MCF 10A (cell line): ENCODE measurements at regions not wholly inside any gene's neighbourhood (a gene's known extent, or its start where the extent isn't known, plus 50 kb on each side); places are given as distances from the start of the nearest gene placed in this dataset.

ENCODE experiments used
- BruUV-seq: library from RNA; stranded (reverse); fragments of 400-500 nt; replicated peaks from 2 replicates; lab custom pipeline; 2021; lab: Mats Ljungman, UMichigan
- CTCF ChIA-PET: fragments of 300-600 bp; sonication (Branson Sonifier 250); formaldehyde crosslinking; extraction: SDS; loops from one replicate; lab custom pipeline; 2021; ENCODE audit warnings: antibody characterized with exemption, inconsistent platforms; lab: Yijun Ruan, JAX
- POLR2A ChIA-PET: fragments of 300-600, 350-650 bp; sonication (Branson Sonifier 250); formaldehyde crosslinking; extraction: SDS; loops from one replicate; lab custom pipeline; 2020; ENCODE audit warnings: antibody characterized with exemption, inconsistent platforms; lab: Yijun Ruan, JAX
- DNase-seq: peaks from one replicate; pipeline ENCODE4 v3.0.0-alpha.2; 2018; ENCODE audit not compliant: unreplicated experiment
- H3K27ac Mint-ChIP-seq: one replicate; pipeline ENCODE4 v1.8.0; 2022; ENCODE audit warnings: mild to moderate bottlenecking, low read depth, mixed read lengths; ENCODE audit not compliant: unreplicated experiment
- H3K27me3 Mint-ChIP-seq: one replicate; pipeline ENCODE4 v1.8.0; 2022; ENCODE audit warnings: mixed read lengths; ENCODE audit not compliant: insufficient read depth, unreplicated experiment
- H3K36me3 Mint-ChIP-seq: one replicate; pipeline ENCODE4 v1.8.0; 2022; ENCODE audit warnings: mild to moderate bottlenecking, moderate library complexity, mixed read lengths; ENCODE audit not compliant: insufficient read depth, unreplicated experiment
- H3K4me1 Mint-ChIP-seq: one replicate; pipeline ENCODE4 v1.8.0; 2022; ENCODE audit warnings: mixed read lengths; ENCODE audit not compliant: insufficient read depth, unreplicated experiment
- H3K4me3 Mint-ChIP-seq: one replicate; pipeline ENCODE4 v1.8.0; 2022; ENCODE audit warnings: mild to moderate bottlenecking, moderate library complexity, mixed read lengths; ENCODE audit not compliant: unreplicated experiment
- H3K9me3 Mint-ChIP-seq: one replicate; pipeline ENCODE4 v1.8.0; 2022; ENCODE audit warnings: mixed read lengths; ENCODE audit not compliant: unreplicated experiment
- intact Hi-C: fragments of 100-400 bp; cut with micrococcal nuclease; formaldehyde crosslinking; loops from 2 replicates; pipeline ENCODE4 v1.14.1; 2022
- TF ChIP-seq, protein P1 (sequence below): fragments of 200-600 bp; IDR thresholded peaks from one replicate; pipeline ENCODE4 v1.8.0; 2022; ENCODE audit warnings: antibody characterized with exemption, mild to moderate bottlenecking; ENCODE audit not compliant: unreplicated experiment

DNA sequence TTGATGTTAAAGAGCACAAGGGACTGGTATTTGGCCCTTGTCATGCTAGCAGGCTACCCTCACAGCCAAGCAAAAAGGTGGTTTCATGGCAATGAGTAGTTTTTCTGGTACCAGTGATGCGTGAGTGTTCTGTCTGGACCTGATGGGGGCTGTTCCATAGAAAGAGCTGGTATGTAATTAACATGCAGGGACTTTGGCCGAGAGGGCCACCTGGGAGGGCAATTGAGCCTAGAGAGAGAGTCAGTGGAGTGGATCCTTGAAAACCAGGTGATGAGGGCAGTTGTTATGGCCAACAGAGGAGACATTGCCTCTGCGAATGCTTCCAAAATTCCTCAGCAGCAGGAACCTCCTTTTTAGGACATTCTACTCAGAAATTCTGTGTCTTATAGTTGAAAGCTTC lies 383.3 kb downstream of the PSAT1 start:
- TF ChIP-seq, protein P1, sequence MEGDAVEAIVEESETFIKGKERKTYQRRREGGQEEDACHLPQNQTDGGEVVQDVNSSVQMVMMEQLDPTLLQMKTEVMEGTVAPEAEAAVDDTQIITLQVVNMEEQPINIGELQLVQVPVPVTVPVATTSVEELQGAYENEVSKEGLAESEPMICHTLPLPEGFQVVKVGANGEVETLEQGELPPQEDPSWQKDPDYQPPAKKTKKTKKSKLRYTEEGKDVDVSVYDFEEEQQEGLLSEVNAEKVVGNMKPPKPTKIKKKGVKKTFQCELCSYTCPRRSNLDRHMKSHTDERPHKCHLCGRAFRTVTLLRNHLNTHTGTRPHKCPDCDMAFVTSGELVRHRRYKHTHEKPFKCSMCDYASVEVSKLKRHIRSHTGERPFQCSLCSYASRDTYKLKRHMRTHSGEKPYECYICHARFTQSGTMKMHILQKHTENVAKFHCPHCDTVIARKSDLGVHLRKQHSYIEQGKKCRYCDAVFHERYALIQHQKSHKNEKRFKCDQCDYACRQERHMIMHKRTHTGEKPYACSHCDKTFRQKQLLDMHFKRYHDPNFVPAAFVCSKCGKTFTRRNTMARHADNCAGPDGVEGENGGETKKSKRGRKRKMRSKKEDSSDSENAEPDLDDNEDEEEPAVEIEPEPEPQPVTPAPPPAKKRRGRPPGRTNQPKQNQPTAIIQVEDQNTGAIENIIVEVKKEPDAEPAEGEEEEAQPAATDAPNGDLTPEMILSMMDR: no peak
- intact Hi-C loops: no loop called here
- no peaks in the 10 kb centered on the region for H3K4me1 Mint-ChIP-seq
- H3K36me3 Mint-ChIP-seq: no peaks in the 10 kb centered on the region
- H3K27ac Mint-ChIP-seq: no peak overlapping the region
- ChIA-PET POLR2A (no interaction called here), CTCF (no interaction called here)
- no peak for DNase-seq
- H3K4me3 Mint-ChIP-seq: no peak overlapping the region
- BruUV-seq: no TSS peak
- H3K27me3 Mint-ChIP-seq: no peaks in the 10 kb centered on the region
- H3K9me3 Mint-ChIP-seq: no peaks in the 10 kb centered on the region

DNA sequence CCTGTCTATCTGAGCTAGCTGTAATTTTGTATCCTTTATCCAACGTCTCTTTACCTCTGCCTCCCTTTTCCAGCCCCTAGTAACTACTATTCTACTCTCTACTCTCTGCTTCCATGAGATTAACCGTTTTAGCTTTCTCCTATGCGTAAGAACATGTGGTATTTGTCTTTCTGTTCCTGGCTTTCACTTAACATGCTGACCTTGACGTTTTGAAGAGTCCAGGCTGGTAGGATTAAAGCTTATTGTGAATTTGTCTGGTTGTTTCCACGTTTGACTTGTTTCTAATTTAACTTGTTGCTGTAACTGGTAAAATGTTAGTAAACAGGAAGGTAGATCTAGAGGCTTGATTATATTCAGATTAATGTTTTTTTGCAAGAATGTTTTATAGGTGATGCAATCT lies 385.3 kb downstream of the PSAT1 start:
- BruUV-seq: no TSS peak
- no peak overlapping the region for H3K27ac Mint-ChIP-seq
- H3K4me1 Mint-ChIP-seq: no peaks in the 10 kb centered on the region
- TF ChIP-seq, protein P1: no peak
- H3K27me3 Mint-ChIP-seq: no peaks in the 10 kb centered on the region
- no peak for DNase-seq
- ChIA-PET CTCF (no interaction called here), POLR2A (no interaction called here)
- no peaks in the 10 kb centered on the region for H3K36me3 Mint-ChIP-seq
- intact Hi-C loops: no loop called here
- H3K9me3 Mint-ChIP-seq: no peaks in the 10 kb centered on the region
- H3K4me3 Mint-ChIP-seq: no peak overlapping the region

DNA sequence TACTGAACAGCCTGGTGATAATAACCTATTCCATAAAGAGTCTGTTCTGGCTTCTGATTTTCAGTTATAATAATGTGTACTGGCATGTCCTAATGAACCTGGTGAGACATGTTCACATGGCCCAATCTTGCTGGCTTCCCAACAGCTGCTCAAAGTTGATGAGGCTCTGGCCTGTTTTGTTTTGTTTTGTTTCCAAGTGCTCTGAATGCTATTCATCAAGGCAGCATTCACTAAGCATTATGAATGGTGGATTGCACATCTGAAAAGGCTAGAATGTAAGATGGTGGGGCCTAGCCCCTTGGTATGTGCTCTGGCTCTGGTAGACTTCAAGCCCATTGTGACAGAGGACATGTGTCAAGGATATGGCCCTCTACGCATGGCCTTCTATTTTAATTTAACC lies 388.5 kb downstream of the PSAT1 start:
- no TSS peak for BruUV-seq
- H3K27ac Mint-ChIP-seq: no peak overlapping the region
- ChIA-PET CTCF (interaction anchor here (0.6 kb wide), 1 partner anchor 40 kb away, joined by 7 read pairs; no protein-coding TSS in a partner anchor), POLR2A (no interaction called here)
- H3K36me3 Mint-ChIP-seq: no peaks in the 10 kb centered on the region
- no peaks in the 10 kb centered on the region for H3K4me1 Mint-ChIP-seq
- no peak overlapping the region for H3K4me3 Mint-ChIP-seq
- TF ChIP-seq, protein P1: no peak
- DNase-seq: no peak
- H3K9me3 Mint-ChIP-seq: no peaks in the 10 kb centered on the region
- intact Hi-C loops: no loop called here
- H3K27me3 Mint-ChIP-seq: no peaks in the 10 kb centered on the region

GRCh38 chr9:78688796-78689195 lies 391.9 kb downstream of the PSAT1 start:
- peaks cover 4% of the 10 kb centered on the region for H3K36me3 Mint-ChIP-seq
- ChIA-PET CTCF (no interaction called here), POLR2A (no interaction called here)
- no peak for DNase-seq
- no peaks in the 10 kb centered on the region for H3K27me3 Mint-ChIP-seq
- BruUV-seq: no TSS peak
- intact Hi-C loops: no loop called here
- H3K9me3 Mint-ChIP-seq: no peaks in the 10 kb centered on the region
- H3K4me1 Mint-ChIP-seq: no peaks in the 10 kb centered on the region
- TF ChIP-seq, protein P1: no peak
- H3K4me3 Mint-ChIP-seq: no peak overlapping the region
- no peak overlapping the region for H3K27ac Mint-ChIP-seq
